Cardiac muscle cell (in vitro differentiated cells and primary cell): ENCODE measurements at regions not wholly inside any gene's neighbourhood (a gene's known extent, or its start where the extent isn't known, plus 50 kb on each side); places are given as distances from the start of the nearest gene placed in this dataset.

Experiments
- DNase-seq, 2 donors: peaks; one replicate each; pipeline versions ENCODE4 v3.0.0 to v3.0.0-alpha.2; 2010 to 2017; ENCODE audit warnings: low read depth in 1 of 2, low spot score in 1 of 2
- H3K27ac ChIP-seq: fragments of 200-600 bp; sonication (generic); 2 replicates; pipeline ENCODE4 v1.5.1; 2016
- H3K27me3 ChIP-seq: fragments of 200-600 bp; sonication (generic); 2 replicates; pipeline ENCODE4 v1.6.0; 2016; ENCODE audit warnings: control low read depth
- H3K36me3 ChIP-seq: fragments of 200-600 bp; sonication (generic); 2 replicates; pipeline ENCODE4 v1.5.1; 2016; ENCODE audit warnings: control low read depth
- H3K4me1 ChIP-seq: fragments of 200-600 bp; sonication (generic); 2 replicates; pipeline ENCODE4 v1.8.1; 2017; ENCODE audit warnings: low read depth, mild to moderate bottlenecking, mixed run types
- H3K4me3 ChIP-seq: fragments of 200-600 bp; sonication (generic); 2 replicates; pipeline ENCODE4 v1.5.1; 2016; ENCODE audit warnings: mild to moderate bottlenecking
- H3K9me3 ChIP-seq: fragments of 200-600 bp; sonication (generic); 2 replicates; pipeline ENCODE4 v1.5.1; 2017; ENCODE audit warnings: low read depth, mild to moderate bottlenecking, control low read depth
- CTCF ChIP-seq: IDR thresholded peaks from 2 replicates; pipeline ENCODE4 v1.5.1; 2012; ENCODE audit warnings: low read depth, mild to moderate bottlenecking, low read length

- no peaks in the 10 kb centered on the region for H3K27me3 ChIP-seq
- no peak overlapping the region for H3K27ac ChIP-seq
- no peaks in the 10 kb centered on the region for H3K4me1 ChIP-seq
- H3K9me3 ChIP-seq: no peaks in the 10 kb centered on the region
- no peaks in the 10 kb centered on the region for H3K36me3 ChIP-seq
- TF ChIP-seq CTCF: no peak
- H3K4me3 ChIP-seq: no peak overlapping the region
- no peak for DNase-seq
Observed at GRCh38 chr5:2929779-2930178, 178.3 kb upstream of the IRX2 start.

GRCh38 chr5:2921651-2922050 is 170.2 kb upstream of the IRX2 start:
- no peak for DNase-seq
- no peaks in the 10 kb centered on the region for H3K27me3 ChIP-seq

DNA sequence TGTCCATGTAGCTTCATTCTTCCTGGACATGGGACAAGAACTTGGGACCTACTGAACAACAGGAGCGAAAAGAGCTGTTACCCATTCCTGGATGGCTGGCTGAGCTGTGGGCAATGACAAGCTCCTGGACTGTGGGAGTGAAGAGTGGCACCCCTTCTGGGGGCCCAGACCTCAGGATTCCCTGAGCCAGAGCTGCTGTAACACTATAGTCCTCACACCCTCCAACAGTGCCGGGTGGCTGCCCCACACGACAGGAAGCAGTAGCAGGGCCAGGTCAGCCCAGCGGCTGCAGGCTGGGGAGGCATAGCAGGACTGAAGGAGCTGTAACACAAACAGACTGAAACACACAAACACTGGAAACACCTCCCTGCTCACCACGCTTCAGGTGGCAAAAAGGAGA is 169.7 kb upstream of the IRX2 start:
- TF ChIP-seq CTCF: no peak
- no peaks in the 10 kb centered on the region for H3K9me3 ChIP-seq
- H3K36me3 ChIP-seq: no peaks in the 10 kb centered on the region
- no peaks in the 10 kb centered on the region for H3K4me1 ChIP-seq
- DNase-seq: no peak
- H3K27ac ChIP-seq: no peak overlapping the region
- no peak overlapping the region for H3K4me3 ChIP-seq
- H3K27me3 ChIP-seq: no peaks in the 10 kb centered on the region

More at GRCh38 chr5:2921651-2922050, 170.2 kb upstream of the IRX2 start:
- Histone ChIP-seq H3K36me3 (no peaks in the 10 kb centered on the region), H3K27ac (no peak overlapping the region), H3K4me1 (no peaks in the 10 kb centered on the region), H3K9me3 (no peaks in the 10 kb centered on the region), H3K4me3 (no peak overlapping the region)
- TF ChIP-seq CTCF: no peak

- Histone ChIP-seq H3K27ac (no peak overlapping the region), H3K4me1 (no peaks in the 10 kb centered on the region), H3K27me3 (no peaks in the 10 kb centered on the region), H3K36me3 (no peaks in the 10 kb centered on the region), H3K9me3 (no peaks in the 10 kb centered on the region), H3K4me3 (no peak overlapping the region)
- no peak for DNase-seq
- TF ChIP-seq CTCF: no peak
Observed at GRCh38 chr5:2920312-2920711, 168.8 kb upstream of the IRX2 start.

DNA sequence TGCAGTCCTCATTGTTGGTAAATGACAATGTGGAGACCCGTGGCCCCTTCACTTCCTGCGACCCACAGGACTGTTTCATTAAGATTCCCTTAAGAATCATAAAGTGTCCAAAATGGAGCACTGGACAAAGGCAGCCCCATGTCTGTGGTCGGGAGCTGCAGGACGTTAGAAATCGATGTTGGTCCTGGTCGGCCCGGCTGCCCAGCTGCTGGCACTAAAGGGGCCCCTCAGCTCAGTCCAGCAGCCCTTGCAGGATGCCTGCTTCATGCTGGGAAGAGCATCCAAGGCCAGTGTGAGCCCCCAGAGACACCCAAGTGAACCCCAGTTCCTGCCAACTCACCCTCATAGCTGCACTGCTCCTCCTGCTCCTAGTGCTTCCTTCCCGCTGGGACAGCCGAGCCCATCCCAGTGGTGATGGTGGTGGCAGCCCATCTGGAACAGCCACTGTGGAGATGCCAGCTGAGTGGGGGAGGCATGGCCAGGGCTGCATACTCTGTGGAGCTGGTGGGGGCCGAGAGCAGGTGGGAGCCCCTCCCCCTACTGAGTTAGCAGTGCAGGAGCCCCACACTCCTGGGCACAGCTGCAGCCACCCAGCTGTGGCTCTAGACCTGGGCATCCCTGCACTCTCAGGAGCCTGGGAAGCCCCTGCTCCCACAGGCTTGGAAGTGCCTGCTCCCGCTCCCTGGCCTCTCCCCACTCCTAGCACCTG is 168.0 kb upstream of the IRX2 start:
- H3K27me3 ChIP-seq: no peaks in the 10 kb centered on the region
- H3K27ac ChIP-seq: no peak overlapping the region
- no peaks in the 10 kb centered on the region for H3K9me3 ChIP-seq
- H3K36me3 ChIP-seq: no peaks in the 10 kb centered on the region
- TF ChIP-seq CTCF: no peak
- H3K4me1 ChIP-seq: no peaks in the 10 kb centered on the region
- no peak for DNase-seq
- no peak overlapping the region for H3K4me3 ChIP-seq

DNA sequence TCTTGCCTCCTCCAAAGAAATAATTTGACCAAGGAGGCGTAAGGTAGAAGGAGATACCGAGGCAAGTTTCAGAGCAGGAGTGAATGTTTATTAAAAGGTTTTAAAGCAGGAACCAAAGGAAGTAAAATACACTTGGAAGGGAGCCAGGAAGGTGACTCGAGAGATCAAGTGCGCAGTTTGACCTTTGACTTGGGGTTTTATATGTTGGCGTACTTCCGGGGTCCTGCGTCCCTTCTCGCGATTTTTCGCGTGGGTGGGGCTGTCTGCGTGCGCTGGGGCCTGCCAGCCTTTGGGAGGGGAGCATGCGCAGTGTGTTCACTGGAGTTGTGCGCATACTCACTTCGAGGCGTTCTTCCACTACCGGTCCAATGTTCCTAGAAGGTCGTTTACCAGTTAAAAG is 166.0 kb upstream of the IRX2 start:
- no peak for TF ChIP-seq CTCF
- H3K4me1 ChIP-seq: no peaks in the 10 kb centered on the region
- H3K9me3 ChIP-seq: no peaks in the 10 kb centered on the region
- H3K27ac ChIP-seq: no peak overlapping the region
- no peak for DNase-seq
- no peaks in the 10 kb centered on the region for H3K36me3 ChIP-seq
- no peaks in the 10 kb centered on the region for H3K27me3 ChIP-seq
- no peak overlapping the region for H3K4me3 ChIP-seq
